ENCODE measurements at regions not wholly inside any gene's neighbourhood (a gene's known extent, or its start where the extent isn't known, plus 50 kb on each side); places are given as distances from the start of the nearest gene placed in this dataset.

DNA sequence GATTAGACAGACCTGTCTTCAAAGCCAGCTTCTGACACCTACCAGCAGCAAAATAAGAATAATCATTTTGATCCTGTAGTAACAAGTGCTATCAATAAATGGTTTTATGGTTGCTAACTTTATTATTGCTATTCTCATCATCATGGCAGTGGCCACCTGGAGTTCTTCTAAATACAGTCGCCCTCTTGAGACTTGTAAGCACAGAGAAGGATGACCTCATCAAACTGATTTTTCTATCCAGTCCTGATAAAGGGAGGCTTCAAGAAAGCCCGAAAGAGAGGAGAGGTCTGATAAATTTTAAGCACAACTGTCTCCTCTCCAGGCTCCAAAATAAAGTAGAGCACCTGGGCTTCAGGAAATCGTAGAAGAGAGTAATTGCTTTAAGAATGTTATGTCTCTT is 286.4 kb downstream of the USP46 start:
- TF ChIP-seq, protein P1, sequence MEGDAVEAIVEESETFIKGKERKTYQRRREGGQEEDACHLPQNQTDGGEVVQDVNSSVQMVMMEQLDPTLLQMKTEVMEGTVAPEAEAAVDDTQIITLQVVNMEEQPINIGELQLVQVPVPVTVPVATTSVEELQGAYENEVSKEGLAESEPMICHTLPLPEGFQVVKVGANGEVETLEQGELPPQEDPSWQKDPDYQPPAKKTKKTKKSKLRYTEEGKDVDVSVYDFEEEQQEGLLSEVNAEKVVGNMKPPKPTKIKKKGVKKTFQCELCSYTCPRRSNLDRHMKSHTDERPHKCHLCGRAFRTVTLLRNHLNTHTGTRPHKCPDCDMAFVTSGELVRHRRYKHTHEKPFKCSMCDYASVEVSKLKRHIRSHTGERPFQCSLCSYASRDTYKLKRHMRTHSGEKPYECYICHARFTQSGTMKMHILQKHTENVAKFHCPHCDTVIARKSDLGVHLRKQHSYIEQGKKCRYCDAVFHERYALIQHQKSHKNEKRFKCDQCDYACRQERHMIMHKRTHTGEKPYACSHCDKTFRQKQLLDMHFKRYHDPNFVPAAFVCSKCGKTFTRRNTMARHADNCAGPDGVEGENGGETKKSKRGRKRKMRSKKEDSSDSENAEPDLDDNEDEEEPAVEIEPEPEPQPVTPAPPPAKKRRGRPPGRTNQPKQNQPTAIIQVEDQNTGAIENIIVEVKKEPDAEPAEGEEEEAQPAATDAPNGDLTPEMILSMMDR (IDR thresholded peaks at IDR 0.05 in 4 of 5, conservative IDR thresholded peaks at IDR 0.05 in 1 of 5): no peak
- no peak for TF ChIP-seq POLR2A (IDR thresholded peaks at IDR 0.05)
